ENCODE measurements at regions not wholly inside any gene's neighbourhood (a gene's known extent, or its start where the extent isn't known, plus 50 kb on each side); places are given as distances from the start of the nearest gene placed in this dataset.
"Not testable (repeated sequence)": the region's sequence is repeated elsewhere in the genome, so short reads cannot be mapped to it uniquely, and the experiment has no call there.

- DNase-seq (ENCODE audit: low read depth in 2 of 3, low spot score in 2 of 3), result no peak
These were observed 363.8 kb upstream of the SULF2 start for GRCh38 chr20:48148916-48149672.

- no peak for DNase-seq (ENCODE audit: low read depth in 2 of 3, low spot score in 2 of 3)
These were observed 362.7 kb upstream of the SULF2 start for GRCh38 chr20:48148020-48148419.

- no peak for DNase-seq (ENCODE audit: low read depth in 2 of 3, low spot score in 2 of 3)
These were observed 362.0 kb upstream of the SULF2 start for GRCh38 chr20:48147311-48147710.

GRCh38 chr20:48146877-48147276 is 361.6 kb upstream of the SULF2 start:
- DNase-seq (ENCODE audit: low read depth in 2 of 3, low spot score in 2 of 3), result no peak

GRCh38 chr20:48146308-48146707 is 361.0 kb upstream of the SULF2 start:
- no peak for DNase-seq (ENCODE audit: low read depth in 2 of 3, low spot score in 2 of 3)

GRCh38 chr20:48143435-48144081 is 358.3 kb upstream of the SULF2 start:
- no peak for DNase-seq (ENCODE audit: low read depth in 2 of 3, low spot score in 2 of 3)

- DNase-seq (ENCODE audit: low read depth in 2 of 3, low spot score in 2 of 3), result no peak
These were observed 357.2 kb upstream of the SULF2 start for GRCh38 chr20:48142516-48142773.

GRCh38 chr20:48141660-48142515 is 356.6 kb upstream of the SULF2 start:
- no peak for DNase-seq (ENCODE audit: low read depth in 2 of 3, low spot score in 2 of 3)

- no peak for DNase-seq (ENCODE audit: low read depth in 2 of 3, low spot score in 2 of 3)
These were observed 354.2 kb upstream of the SULF2 start for GRCh38 chr20:48139262-48140041.

GRCh38 chr20:48132834-48133233 is 347.6 kb upstream of the SULF2 start:
- no peak for DNase-seq (ENCODE audit: low read depth in 2 of 3, low spot score in 2 of 3)

- DNase-seq (ENCODE audit: low read depth in 2 of 3, low spot score in 2 of 3), result no peak
These were observed 346.3 kb upstream of the SULF2 start for GRCh38 chr20:48131581-48131980.

- DNase-seq (ENCODE audit: low read depth in 2 of 3, low spot score in 2 of 3), result no peak
These were observed 344.2 kb upstream of the SULF2 start for GRCh38 chr20:48129345-48129942.

GRCh38 chr20:48128436-48128835 is 343.2 kb upstream of the SULF2 start:
- no peak for DNase-seq (ENCODE audit: low read depth in 2 of 3, low spot score in 2 of 3)

GRCh38 chr20:48127964-48128363 is 342.7 kb upstream of the SULF2 start:
- not testable (repeated sequence) for DNase-seq (ENCODE audit: low read depth in 2 of 3, low spot score in 2 of 3)

- not testable (repeated sequence) for DNase-seq (ENCODE audit: low read depth in 2 of 3, low spot score in 2 of 3)
These were observed 341.9 kb upstream of the SULF2 start for GRCh38 chr20:48127133-48127532.

- DNase-seq (ENCODE audit: low read depth in 2 of 3, low spot score in 2 of 3), result no peak
These were observed 341.0 kb upstream of the SULF2 start for GRCh38 chr20:48126227-48126740.

- no peak for DNase-seq (ENCODE audit: low read depth in 2 of 3, low spot score in 2 of 3)
These were observed 339.7 kb upstream of the SULF2 start for GRCh38 chr20:48124960-48125359.

GRCh38 chr20:48124181-48124782 is 339.0 kb upstream of the SULF2 start:
- DNase-seq (ENCODE audit: low read depth in 2 of 3, low spot score in 2 of 3), result no peak

GRCh38 chr20:48120120-48120519 is 334.8 kb upstream of the SULF2 start:
- no peak for DNase-seq (ENCODE audit: low read depth in 2 of 3, low spot score in 2 of 3)

GRCh38 chr20:48119389-48119788 is 334.1 kb upstream of the SULF2 start:
- not testable (repeated sequence) for DNase-seq (ENCODE audit: low read depth in 2 of 3, low spot score in 2 of 3)

All from hematopoietic multipotent progenitor cell (in vitro differentiated cells).